Heart left ventricle (tissue), 16 donors: ENCODE measurements at regions not wholly inside any gene's neighbourhood (a gene's known extent, or its start where the extent isn't known, plus 50 kb on each side); places are given as distances from the start of the nearest gene placed in this dataset.
A peak's percentile ranks its signal among the peaks of the same experiment; 100 is the strongest.

Experiments
- ATAC-seq, 4 donors: fragments of 200-7000 bp; cut with Tn5 transposase; one replicate each; pipeline ENCODE4 v1.9.1; 2020 to 2022; ENCODE audit warnings: moderate library complexity in 4 of 4, mild to moderate bottlenecking in 3 of 4, moderate number of reproducible peaks in 1 of 4
- DNase-seq, 5 donors: peaks; one replicate each; pipeline ENCODE4 v3.0.0-alpha.2; 2020
- H3K27ac ChIP-seq, 12 donors: fragments of 200-600 bp; sonication (generic) in 4 of 12; one replicate each; pipeline versions ENCODE4 v1.5.0 to v1.8.0; 2016 to 2022; ENCODE audit warnings: mild to moderate bottlenecking in 2 of 12
- H3K27me3 ChIP-seq, 9 donors: fragments of 200-600 bp; sonication (generic) in 2 of 9; one replicate each; pipeline versions ENCODE4 v1.5.1 to v1.8.0; 2016 to 2022; ENCODE audit warnings: mild to moderate bottlenecking in 3 of 9
- H3K36me3 ChIP-seq, 9 donors: fragments of 200-600 bp; sonication (generic) in 2 of 9; one replicate each; pipeline versions ENCODE4 v1.5.0 to v1.8.0; 2018 to 2022; ENCODE audit warnings: mild to moderate bottlenecking in 2 of 9
- H3K4me1 ChIP-seq, 12 donors: fragments of 200-600 bp; sonication (generic) in 4 of 12; one replicate each; pipeline versions ENCODE4 v1.5.0 to v1.8.0; 2016 to 2022; ENCODE audit warnings: mild to moderate bottlenecking in 3 of 12
- H3K4me3 ChIP-seq, 12 donors: fragments of 200-600 bp; sonication (generic) in 4 of 12; one replicate each; pipeline versions ENCODE4 v1.5.0 to v1.8.0; 2017 to 2022; ENCODE audit warnings: mild to moderate bottlenecking in 9 of 12, moderate library complexity in 4 of 12
- H3K9me3 ChIP-seq, 12 donors: fragments of 200-600 bp; sonication (generic) in 4 of 12; one replicate each; pipeline versions ENCODE4 v1.5.0 to v1.8.0; 2016 to 2022; ENCODE audit warnings: mild to moderate bottlenecking in 1 of 12
- POLR2A ChIP-seq, 2 donors: fragments of 450-650 bp; IDR thresholded peaks; one replicate each; pipeline ENCODE4 v1.6.1; 2017; ENCODE audit warnings: antibody characterized with exemption in 2 of 2, mild to moderate bottlenecking in 2 of 2, moderate library complexity in 2 of 2
- WGBS, 4 donors: extraction: QIAGEN DNeasy Blood & Tissue Kit in 2 of 4; methylation state at CpG; one replicate each; pipeline versions ENCODE4 v1.1.5 to v1.1.7; 2013 to 2018; 5-methylcytosine and 5-hydroxymethylcytosine counted together
- intact Hi-C, 10 donors: fragments of 100-400 bp; cut with DNase I; formaldehyde crosslinking; loops; one replicate each; pipeline versions ENCODE4 v1.11.1 to v1.14.2; 2022
- TF ChIP-seq, protein P1 (sequence below), 12 donors: fragments of 200-600 bp; sonication (generic) in 4 of 12; IDR thresholded peaks; one replicate each; pipeline versions ENCODE4 v1.5.0 to v1.8.0; 2018 to 2022; ENCODE audit warnings: antibody characterized with exemption in 12 of 12, mild to moderate bottlenecking in 5 of 12
- donor health status: ischemic (EF 13 %, LVEDD 7.1; RV severe dilation, severe dysfunction).
- donor health status: healthy with polysubstance abuse.
- donor health status: DM: no; HTN: yes; CAD: no.
- donor health status: DM: no; HTN: no; CAD: no.
- donor health status: ischemic (EF 25% LVEDD 6.9; RV normal size, moderate dysfunction).
- donor health status: ischemic (EF 25% LVEDD 5.7; RV mildly dilated, moderate dysfunction).
- donor health status: healthy.
- donor health status: DM: yes; HTN: yes; CAD: no.
- donor health status: ischemic (EF 35%, LVEDD 5.7; RV mildly dilated, moderate dysfunction).
- donor health status: nonischemic (EF 11% LVEDD 7.7; RV severe dilation, severe dysfunction).
- donor health status: DM: yes; HTN: yes; CAD: no.
- donor health status: PGD.
- donor health status: ischemic (EF 29% LVEDD 5.4; RV normal size, mild dysfunction).
- donor health status: nonischemic (EF 23%, LVEDD 6.1; RV moderate dilation, normal function).

DNA sequence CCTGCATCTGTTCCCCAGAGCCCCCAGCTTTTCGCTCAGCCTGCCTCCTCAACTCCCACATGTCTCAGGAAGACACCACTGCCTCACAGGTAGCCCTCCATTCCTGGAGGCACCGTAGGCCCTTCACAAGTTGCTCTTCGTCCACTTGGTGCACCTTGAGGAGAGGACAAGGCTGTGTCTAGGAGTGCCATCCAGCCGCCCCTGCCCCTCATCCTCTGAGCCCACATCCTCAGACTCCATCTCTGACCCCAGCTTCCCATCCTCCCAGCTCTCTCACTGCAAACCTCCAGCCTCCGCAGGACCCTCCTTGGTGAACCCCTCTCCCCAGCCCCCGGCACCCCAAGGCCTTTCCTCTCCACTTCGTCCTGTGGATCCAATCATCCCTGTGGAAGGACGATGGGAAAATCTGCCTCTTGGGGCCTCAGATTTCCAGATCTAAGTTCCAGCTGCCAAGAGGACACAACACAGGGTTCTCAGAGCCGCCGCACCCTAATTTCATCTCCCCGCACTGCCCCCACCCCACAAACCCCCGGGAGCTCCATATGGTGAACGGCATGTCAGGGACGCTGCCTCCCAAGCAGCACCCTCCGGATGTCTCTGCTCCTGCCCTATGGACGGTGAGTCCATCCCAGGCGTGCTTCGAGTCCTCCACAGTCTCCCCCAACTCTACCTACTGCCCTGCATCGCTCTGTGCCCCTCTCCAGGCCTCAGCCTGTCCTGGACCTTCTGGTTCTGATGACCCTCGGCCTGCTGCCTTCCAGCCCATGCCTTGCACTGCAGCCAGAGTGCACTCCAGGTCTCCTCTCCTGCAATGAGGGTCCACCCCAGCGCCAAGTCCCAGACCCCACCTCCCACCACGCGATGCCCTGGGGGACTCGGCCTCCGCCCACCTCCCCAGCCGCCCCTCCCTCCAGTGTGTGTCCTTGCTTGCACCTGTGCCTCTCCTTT is 314.1 kb upstream of the DIO3 start:
- Histone ChIP-seq H3K36me3 (no peaks in the 10 kb centered on the region), H3K9me3 (peaks cover 0 to 4% (median 0%) of the 10 kb centered on the region in 12 donors), H3K4me1 (no peaks in the 10 kb centered on the region), H3K4me3 (no peak overlapping the region), H3K27ac (no peak overlapping the region), H3K27me3 (peaks cover 0 to 4% (median 0%) of the 10 kb centered on the region in 9 donors)
- intact Hi-C loops = no loop called here
- TF ChIP-seq, protein P1, sequence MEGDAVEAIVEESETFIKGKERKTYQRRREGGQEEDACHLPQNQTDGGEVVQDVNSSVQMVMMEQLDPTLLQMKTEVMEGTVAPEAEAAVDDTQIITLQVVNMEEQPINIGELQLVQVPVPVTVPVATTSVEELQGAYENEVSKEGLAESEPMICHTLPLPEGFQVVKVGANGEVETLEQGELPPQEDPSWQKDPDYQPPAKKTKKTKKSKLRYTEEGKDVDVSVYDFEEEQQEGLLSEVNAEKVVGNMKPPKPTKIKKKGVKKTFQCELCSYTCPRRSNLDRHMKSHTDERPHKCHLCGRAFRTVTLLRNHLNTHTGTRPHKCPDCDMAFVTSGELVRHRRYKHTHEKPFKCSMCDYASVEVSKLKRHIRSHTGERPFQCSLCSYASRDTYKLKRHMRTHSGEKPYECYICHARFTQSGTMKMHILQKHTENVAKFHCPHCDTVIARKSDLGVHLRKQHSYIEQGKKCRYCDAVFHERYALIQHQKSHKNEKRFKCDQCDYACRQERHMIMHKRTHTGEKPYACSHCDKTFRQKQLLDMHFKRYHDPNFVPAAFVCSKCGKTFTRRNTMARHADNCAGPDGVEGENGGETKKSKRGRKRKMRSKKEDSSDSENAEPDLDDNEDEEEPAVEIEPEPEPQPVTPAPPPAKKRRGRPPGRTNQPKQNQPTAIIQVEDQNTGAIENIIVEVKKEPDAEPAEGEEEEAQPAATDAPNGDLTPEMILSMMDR (IDR thresholded peaks at IDR 0.05) = no peak
- no peak for TF ChIP-seq POLR2A (IDR thresholded peaks at IDR 0.05)
- 90 to 93% (median 91%) methylated on average over 25 to 26 of the region's 26 CpGs for WGBS, 4 donors
- peak in 3 of 5 donors; percentile 4 to 54 (median 10) for DNase-seq
- no peak for ATAC-seq

DNA sequence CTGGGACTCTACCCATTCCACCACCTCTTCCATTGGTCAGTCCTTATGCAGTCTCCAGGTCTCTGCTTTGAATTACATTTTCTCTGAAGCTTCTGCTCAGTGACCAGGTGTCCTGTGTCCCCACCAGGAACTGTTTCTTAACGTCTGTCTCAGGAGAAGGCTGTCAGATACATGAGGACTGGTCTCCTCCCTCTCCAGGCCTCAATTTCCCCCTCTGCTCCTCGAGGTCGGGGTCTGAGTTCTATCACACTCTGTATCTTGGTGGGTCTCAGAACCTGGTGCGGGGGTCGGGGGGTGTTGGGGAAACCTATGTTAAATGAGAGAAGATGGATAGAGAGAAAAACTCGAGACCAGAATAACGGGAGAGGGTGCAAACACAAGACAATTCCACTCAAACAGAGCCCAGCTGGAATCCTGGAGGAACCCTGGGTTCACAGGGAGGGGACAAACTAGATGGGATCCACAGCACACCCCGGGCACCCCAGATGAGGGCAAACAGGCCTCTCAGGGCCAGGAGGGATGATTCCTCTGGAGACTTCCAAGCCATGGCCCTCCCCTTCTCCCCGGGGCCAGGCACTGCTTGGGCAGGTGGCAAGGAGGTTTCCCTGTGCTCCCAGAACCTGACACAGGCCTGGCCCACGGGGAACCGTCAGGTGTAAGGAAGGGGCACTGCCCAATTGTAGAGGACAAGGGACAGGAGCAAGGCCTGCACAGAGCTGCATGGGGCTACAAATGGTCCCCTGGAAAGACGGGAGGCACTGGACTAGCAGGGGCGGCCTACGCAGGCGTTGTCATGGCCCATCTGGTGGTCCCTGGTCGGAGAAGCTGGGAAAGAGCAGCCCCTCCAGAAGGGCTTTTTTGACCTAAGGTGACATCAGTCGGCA is 313.2 kb upstream of the DIO3 start:
- WGBS, 4 donors = 84 to 88% (median 85%) methylated on average over 13 to 17 of the region's 17 CpGs
- Histone ChIP-seq H3K4me1 (no peaks in the 10 kb centered on the region), H3K4me3 (no peak overlapping the region), H3K27ac (no peak overlapping the region), H3K36me3 (no peaks in the 10 kb centered on the region), H3K27me3 (peaks cover 0 to 4% (median 0%) of the 10 kb centered on the region in 9 donors), H3K9me3 (peaks cover 0 to 4% (median 0%) of the 10 kb centered on the region in 12 donors)
- ATAC-seq (no peak), DNase-seq (peak in 3 of 5 donors; percentile 1 to 50 (median 14))
- intact Hi-C loops = no loop called here
- no peak for TF ChIP-seq POLR2A (IDR thresholded peaks at IDR 0.05)
- TF ChIP-seq, protein P1 (IDR thresholded peaks at IDR 0.05) = no peak

DNA sequence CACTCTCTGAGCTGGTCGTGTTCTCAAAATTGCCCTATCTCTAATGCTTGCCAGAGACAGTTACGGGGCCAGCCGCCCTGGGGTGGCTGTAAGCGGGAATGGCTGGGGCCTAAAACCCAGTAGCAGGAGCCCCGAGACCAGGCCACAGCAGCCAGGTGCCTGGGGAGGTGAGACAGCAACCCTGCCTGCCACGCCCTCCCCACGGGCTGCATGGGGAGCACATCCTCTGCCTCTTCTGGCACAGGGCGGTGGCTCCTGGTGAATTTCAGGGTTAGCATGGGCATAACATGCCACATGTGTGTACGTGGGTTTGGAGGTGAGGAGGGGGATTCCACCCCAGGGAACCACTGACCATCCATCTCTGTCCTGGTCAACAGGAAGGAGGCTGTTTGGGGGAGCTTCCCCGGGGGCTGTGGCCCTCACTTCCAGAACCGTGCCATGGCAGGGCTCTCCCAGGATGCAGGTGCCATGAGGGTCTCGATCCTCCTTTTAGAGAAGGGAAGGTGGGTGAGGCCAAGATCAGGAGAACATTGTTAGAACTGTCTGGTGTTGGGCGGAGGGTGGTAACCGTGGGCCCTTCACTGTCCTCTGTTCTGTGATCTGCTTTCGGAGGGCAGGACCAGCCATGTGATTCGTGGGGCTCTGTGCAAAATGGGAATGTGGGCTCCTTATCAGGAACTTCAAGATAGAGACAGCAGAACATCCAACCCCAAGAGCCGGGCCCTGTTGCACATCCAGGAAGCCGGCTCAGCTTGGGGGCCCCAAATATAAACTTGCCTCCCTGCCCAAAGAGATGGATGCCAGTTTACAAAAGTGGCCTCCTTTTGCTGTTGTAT is 312.2 kb upstream of the DIO3 start:
- no peak for TF ChIP-seq POLR2A (IDR thresholded peaks at IDR 0.05)
- TF ChIP-seq, protein P1 (IDR thresholded peaks at IDR 0.05) = no peak
- Histone ChIP-seq H3K27me3 (peaks cover 0 to 7% (median 0%) of the 10 kb centered on the region in 9 donors), H3K36me3 (no peaks in the 10 kb centered on the region), H3K4me3 (no peak overlapping the region), H3K27ac (no peak overlapping the region), H3K9me3 (peaks cover 0 to 4% (median 0%) of the 10 kb centered on the region in 12 donors), H3K4me1 (no peaks in the 10 kb centered on the region)
- ATAC-seq (no peak), DNase-seq (peak in 2 of 5 donors; percentile 4 to 11)
- 79 to 84% (median 83%) methylated on average over 14 to 18 of the region's 18 CpGs for WGBS, 4 donors
- intact Hi-C loops = no loop called here
